ENCODE measurements at regions not wholly inside any gene's neighbourhood (a gene's known extent, or its start where the extent isn't known, plus 50 kb on each side); places are given as distances from the start of the nearest gene placed in this dataset.

DNA sequence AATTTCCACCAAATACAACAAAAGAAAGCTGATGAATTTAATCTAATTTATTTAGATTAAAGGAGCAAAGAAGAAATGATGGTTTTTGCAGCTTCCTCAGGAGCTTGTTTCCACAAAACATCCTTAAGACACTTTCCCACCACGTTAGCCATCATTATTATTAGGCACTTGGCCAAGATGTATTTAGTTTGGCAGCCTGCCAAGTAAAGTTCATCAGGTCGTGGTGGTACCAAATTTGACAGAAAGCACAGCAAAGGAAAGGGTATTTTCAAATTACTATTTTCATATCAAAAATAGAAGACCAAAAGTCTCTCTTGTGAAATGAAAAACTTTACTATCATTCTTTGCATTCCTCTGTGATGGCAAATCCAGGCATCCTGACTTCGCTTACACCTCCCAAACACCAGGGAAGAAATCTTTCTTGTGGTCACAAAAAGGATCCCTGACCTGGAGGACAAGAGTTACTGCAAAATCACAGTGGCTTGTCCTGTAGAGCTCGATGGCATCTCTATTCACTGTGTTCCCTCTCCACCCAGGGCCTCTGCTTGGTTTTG is 123.1 kb upstream of the INHBA start:
- no TSS peak for BruUV-seq (replicated peaks)
- H3K4me3 Mint-ChIP-seq (ENCODE audit: unreplicated experiment), result no peak overlapping the region
- Histone ChIP-seq H3K9me3 (no peaks in the 10 kb centered on the region), H3K4me1 (peaks cover 6% of the 10 kb centered on the region), H3K4me3 (ENCODE audit: low read depth, low read length) (no peak overlapping the region), H3K36me3 (ENCODE audit: control insufficient read depth, insufficient read depth, low read length) (no peaks in the 10 kb centered on the region), H3K27me3 (replicated peaks; ENCODE audit: control insufficient read depth, insufficient read depth, low read length) (no peaks in the 10 kb centered on the region)
- TF ChIP-seq, protein P1, sequence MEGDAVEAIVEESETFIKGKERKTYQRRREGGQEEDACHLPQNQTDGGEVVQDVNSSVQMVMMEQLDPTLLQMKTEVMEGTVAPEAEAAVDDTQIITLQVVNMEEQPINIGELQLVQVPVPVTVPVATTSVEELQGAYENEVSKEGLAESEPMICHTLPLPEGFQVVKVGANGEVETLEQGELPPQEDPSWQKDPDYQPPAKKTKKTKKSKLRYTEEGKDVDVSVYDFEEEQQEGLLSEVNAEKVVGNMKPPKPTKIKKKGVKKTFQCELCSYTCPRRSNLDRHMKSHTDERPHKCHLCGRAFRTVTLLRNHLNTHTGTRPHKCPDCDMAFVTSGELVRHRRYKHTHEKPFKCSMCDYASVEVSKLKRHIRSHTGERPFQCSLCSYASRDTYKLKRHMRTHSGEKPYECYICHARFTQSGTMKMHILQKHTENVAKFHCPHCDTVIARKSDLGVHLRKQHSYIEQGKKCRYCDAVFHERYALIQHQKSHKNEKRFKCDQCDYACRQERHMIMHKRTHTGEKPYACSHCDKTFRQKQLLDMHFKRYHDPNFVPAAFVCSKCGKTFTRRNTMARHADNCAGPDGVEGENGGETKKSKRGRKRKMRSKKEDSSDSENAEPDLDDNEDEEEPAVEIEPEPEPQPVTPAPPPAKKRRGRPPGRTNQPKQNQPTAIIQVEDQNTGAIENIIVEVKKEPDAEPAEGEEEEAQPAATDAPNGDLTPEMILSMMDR (IDR thresholded peaks at IDR 0.05; ENCODE audit: insufficient read depth in 1 of 2, low read depth in 1 of 2, low read length in 1 of 2, severe bottlenecking in 1 of 2, unreplicated experiment in 1 of 2), result no peak
- POLR2A ChIA-PET, result no interaction called here
- DNase-seq, result no peak
- peaks cover 2% of the 10 kb centered on the region for H3K27me3 Mint-ChIP-seq (ENCODE audit: insufficient read depth, unreplicated experiment)
- H3K27ac Mint-ChIP-seq (ENCODE audit: unreplicated experiment), result no peak overlapping the region
- peaks cover 9% of the 10 kb centered on the region for H3K4me1 Mint-ChIP-seq (ENCODE audit: low read depth, unreplicated experiment)
- H3K9me3 Mint-ChIP-seq (ENCODE audit: unreplicated experiment), result peaks cover 15% of the 10 kb centered on the region
- intact Hi-C loops (cut with micrococcal nuclease; ENCODE audit: unreplicated experiment), result no loop called here
- CTCF ChIA-PET, result no interaction called here
- no peaks in the 10 kb centered on the region for H3K36me3 Mint-ChIP-seq (ENCODE audit: insufficient read depth, unreplicated experiment)

DNA sequence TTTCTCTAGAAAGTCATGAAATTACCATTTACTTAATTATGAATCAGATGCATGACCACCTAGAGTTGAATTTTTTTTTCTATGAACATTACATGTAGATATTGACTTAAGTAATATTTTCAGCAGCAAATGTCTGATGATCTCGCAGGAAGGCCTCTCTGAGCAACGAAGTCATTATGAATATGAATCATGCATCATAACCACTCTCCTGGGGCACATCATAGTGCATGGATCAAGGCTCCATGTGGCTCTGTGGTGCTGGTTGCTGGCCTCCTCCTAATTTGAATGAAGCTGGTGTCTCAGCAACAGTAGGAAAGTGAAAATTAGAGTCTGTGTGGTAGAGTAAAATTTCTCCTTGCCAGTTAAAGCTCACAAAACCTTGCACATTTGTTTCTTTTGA is 121.4 kb upstream of the INHBA start:
- H3K27me3 ChIP-seq (replicated peaks; ENCODE audit: control insufficient read depth, insufficient read depth, low read length), result no peaks in the 10 kb centered on the region
- ChIA-PET POLR2A (no interaction called here), CTCF (no interaction called here)
- H3K4me3 ChIP-seq (ENCODE audit: low read depth, low read length), result no peak overlapping the region
- peaks cover 6% of the 10 kb centered on the region for H3K4me1 ChIP-seq
- Mint-ChIP-seq H3K4me3 (ENCODE audit: unreplicated experiment) (no peak overlapping the region), H3K27me3 (ENCODE audit: insufficient read depth, unreplicated experiment) (peaks cover 5% of the 10 kb centered on the region), H3K27ac (ENCODE audit: unreplicated experiment) (no peak overlapping the region), H3K9me3 (ENCODE audit: unreplicated experiment) (peaks cover 15% of the 10 kb centered on the region), H3K36me3 (ENCODE audit: insufficient read depth, unreplicated experiment) (no peaks in the 10 kb centered on the region), H3K4me1 (ENCODE audit: low read depth, unreplicated experiment) (peaks cover 9% of the 10 kb centered on the region)
- intact Hi-C loops (cut with micrococcal nuclease; ENCODE audit: unreplicated experiment), result no loop called here
- no TSS peak for BruUV-seq (replicated peaks)
- no peaks in the 10 kb centered on the region for H3K9me3 ChIP-seq
- no peaks in the 10 kb centered on the region for H3K36me3 ChIP-seq (ENCODE audit: control insufficient read depth, insufficient read depth, low read length)
- TF ChIP-seq, protein P1 (IDR thresholded peaks at IDR 0.05; ENCODE audit: insufficient read depth in 1 of 2, low read depth in 1 of 2, low read length in 1 of 2, severe bottlenecking in 1 of 2, unreplicated experiment in 1 of 2), result no peak
- DNase-seq, result no peak

DNA sequence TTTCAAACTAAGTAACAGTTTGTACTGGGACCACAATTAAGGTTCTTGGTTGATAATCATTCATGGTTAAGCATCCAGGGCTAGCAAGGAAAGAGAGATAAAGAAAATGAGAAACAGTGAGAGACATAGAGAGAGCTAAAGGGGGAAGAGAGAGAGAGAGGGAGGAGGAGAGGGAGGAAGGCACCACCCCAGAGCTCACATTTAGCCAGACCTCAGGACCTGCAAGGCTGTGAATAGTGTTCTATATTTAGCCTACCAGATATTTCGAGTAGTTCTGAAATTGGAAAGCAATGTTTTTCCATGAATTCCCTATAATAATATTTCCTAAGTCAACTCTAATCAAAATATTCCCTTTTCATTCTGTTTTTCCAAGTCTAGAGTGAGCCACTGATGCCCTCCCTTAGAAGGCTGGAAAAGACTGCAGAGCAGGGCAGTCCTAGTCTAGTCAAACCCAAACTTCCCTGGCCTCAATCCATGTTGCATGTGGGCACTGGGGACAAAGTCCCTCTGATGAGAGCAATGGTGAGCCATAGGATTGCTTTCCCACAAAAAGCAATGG is 119.4 kb upstream of the INHBA start:
- intact Hi-C loops (cut with micrococcal nuclease; ENCODE audit: unreplicated experiment), result no loop called here
- no peak for DNase-seq
- Histone ChIP-seq H3K27me3 (replicated peaks; ENCODE audit: control insufficient read depth, insufficient read depth, low read length) (no peaks in the 10 kb centered on the region), H3K4me3 (ENCODE audit: low read depth, low read length) (no peak overlapping the region), H3K9me3 (no peaks in the 10 kb centered on the region), H3K4me1 (no peaks in the 10 kb centered on the region), H3K36me3 (ENCODE audit: control insufficient read depth, insufficient read depth, low read length) (no peaks in the 10 kb centered on the region)
- Mint-ChIP-seq H3K4me1 (ENCODE audit: low read depth, unreplicated experiment) (no peaks in the 10 kb centered on the region), H3K27me3 (ENCODE audit: insufficient read depth, unreplicated experiment) (peaks cover 5% of the 10 kb centered on the region), H3K4me3 (ENCODE audit: unreplicated experiment) (no peak overlapping the region), H3K9me3 (ENCODE audit: unreplicated experiment) (no peaks in the 10 kb centered on the region), H3K27ac (ENCODE audit: unreplicated experiment) (no peak overlapping the region), H3K36me3 (ENCODE audit: insufficient read depth, unreplicated experiment) (no peaks in the 10 kb centered on the region)
- CTCF ChIA-PET, result no interaction called here
- TF ChIP-seq, protein P1 (IDR thresholded peaks at IDR 0.05; ENCODE audit: insufficient read depth in 1 of 2, low read depth in 1 of 2, low read length in 1 of 2, severe bottlenecking in 1 of 2, unreplicated experiment in 1 of 2), result no peak
- BruUV-seq (replicated peaks), result no TSS peak
- POLR2A ChIA-PET, result no interaction called here
